ENCODE measurements at regions not wholly inside any gene's neighbourhood (a gene's known extent, or its start where the extent isn't known, plus 50 kb on each side); places are given as distances from the start of the nearest gene placed in this dataset.
"Not testable (repeated sequence)": the region's sequence is repeated elsewhere in the genome, so short reads cannot be mapped to it uniquely, and the experiment has no call there.

DNA sequence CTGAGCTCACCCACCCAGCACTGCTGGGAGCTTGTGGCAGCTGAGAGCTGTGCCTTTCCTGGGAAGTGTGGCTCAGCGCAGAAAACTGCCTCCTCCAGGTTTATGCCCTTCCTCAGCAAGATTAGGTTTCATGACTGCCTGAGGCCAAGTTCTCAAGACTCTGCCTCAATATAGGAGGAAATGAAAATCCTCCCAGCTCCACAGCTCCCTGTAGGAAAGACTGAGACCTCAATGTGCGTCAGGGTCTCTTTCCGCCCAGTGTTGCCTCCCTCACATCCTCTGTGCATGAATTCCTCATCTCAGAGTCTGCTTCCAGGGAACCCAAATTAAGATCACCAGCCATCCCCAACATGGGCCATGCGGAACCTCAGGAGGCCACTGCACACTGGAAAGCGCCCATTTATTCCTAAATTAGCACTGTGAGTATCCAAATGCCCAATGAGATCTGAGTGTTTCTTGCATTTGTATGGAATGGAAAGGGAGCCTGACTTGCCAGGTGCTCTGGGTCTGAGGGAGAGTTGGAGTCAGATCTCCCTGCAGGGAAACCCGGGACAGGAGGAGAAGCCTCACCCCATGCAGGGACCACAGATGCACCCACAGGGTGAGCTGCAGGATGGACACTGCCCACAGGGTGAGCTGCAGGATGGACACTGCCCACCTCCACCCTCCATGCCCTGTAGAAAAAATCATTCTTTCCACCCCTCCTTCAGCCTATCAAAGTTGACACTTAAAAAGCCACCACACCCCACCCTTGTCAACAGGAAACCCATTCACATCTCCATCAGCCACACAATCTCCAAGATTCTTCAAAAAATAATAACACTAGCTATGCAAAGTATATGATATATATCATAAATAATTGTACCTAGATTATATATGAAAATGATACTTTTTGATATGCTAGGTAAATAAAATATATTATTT is 97.4 kb upstream of the IGLL5 start:
- Histone ChIP-seq H3K36me3 (ENCODE audit: control insufficient read depth, insufficient read depth, low read length) (no peaks in the 10 kb centered on the region), H3K27me3 (replicated peaks; ENCODE audit: control insufficient read depth, insufficient read depth, low read length) (no peaks in the 10 kb centered on the region), H3K4me3 (replicated peaks; ENCODE audit: low read depth, low read length) (no peak overlapping the region)
- no peak for DNase-seq (ENCODE audit: extremely low read depth, insufficient read length)
- TF ChIP-seq, protein P1, sequence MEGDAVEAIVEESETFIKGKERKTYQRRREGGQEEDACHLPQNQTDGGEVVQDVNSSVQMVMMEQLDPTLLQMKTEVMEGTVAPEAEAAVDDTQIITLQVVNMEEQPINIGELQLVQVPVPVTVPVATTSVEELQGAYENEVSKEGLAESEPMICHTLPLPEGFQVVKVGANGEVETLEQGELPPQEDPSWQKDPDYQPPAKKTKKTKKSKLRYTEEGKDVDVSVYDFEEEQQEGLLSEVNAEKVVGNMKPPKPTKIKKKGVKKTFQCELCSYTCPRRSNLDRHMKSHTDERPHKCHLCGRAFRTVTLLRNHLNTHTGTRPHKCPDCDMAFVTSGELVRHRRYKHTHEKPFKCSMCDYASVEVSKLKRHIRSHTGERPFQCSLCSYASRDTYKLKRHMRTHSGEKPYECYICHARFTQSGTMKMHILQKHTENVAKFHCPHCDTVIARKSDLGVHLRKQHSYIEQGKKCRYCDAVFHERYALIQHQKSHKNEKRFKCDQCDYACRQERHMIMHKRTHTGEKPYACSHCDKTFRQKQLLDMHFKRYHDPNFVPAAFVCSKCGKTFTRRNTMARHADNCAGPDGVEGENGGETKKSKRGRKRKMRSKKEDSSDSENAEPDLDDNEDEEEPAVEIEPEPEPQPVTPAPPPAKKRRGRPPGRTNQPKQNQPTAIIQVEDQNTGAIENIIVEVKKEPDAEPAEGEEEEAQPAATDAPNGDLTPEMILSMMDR (IDR thresholded peaks at IDR 0.05; ENCODE audit: insufficient read depth, low read length, poor library complexity, severe bottlenecking) = no peak

DNA sequence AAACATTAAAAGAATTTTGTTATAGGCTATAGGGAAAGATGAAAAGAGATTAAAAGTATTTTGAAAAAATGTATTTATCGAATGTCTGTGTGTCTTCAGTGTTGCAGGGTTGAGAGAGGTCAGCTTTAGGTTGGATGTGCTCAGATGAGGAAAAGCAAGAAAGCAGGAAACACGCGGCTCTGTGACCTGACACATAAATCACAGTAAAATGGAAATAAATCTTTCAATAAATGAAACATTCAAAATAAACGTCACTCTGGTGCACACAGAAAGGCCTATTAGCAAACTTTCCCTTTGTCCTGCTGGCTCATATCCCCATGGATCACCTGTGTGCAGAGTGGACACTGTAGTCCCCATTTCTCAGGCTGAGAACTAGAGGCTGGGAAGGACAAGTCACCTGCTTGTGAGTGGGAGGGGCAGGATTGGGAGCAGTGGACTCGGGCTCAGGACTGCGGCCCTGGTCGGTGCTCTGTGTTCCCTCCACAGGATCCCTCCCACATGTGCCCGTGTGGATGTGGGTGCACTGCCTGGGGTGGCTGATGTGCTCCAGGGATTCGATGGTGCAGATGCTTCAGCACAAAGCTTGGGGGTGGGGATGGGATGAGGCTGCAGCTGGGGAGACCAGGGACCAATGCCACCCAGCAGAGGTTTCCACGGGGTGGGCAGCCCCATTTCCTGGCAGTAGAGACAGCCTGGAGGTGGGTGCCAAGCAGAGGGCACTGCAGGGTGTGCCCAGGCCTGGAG is 96.0 kb upstream of the IGLL5 start:
- no peak overlapping the region for H3K4me3 ChIP-seq (replicated peaks; ENCODE audit: low read depth, low read length)
- DNase-seq (ENCODE audit: extremely low read depth, insufficient read length) = no peak
- no peaks in the 10 kb centered on the region for H3K36me3 ChIP-seq (ENCODE audit: control insufficient read depth, insufficient read depth, low read length)
- no peaks in the 10 kb centered on the region for H3K27me3 ChIP-seq (replicated peaks; ENCODE audit: control insufficient read depth, insufficient read depth, low read length)
- TF ChIP-seq, protein P1 (IDR thresholded peaks at IDR 0.05; ENCODE audit: insufficient read depth, low read length, poor library complexity, severe bottlenecking) = no peak

DNA sequence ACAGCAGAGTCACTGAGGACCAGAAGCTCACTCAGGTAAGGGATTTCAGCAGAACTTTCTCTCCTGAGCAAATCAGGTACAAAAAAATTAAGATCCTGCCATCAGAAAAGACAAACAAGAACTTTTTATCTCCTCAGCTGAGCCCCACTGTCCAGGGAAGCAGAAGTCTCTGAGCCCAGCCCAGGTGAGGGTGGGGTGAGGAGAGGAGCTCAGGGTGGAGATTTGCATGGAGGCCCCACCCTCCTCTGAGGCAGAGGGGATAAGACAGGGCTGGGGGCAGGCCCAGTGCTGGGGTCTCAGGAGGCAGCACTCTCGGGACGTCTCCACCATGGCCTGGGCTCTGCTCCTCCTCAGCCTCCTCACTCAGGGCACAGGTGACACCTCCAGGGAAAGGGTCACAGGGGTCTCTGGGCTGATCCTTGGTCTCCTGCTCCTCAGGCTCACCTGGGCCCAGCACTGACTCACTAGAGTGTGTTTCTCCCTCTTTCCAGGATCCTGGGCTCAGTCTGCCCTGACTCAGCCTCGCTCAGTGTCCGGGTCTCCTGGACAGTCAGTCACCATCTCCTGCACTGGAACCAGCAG is 95.3 kb upstream of the IGLL5 start:
- H3K27me3 ChIP-seq (replicated peaks; ENCODE audit: control insufficient read depth, insufficient read depth, low read length); H3K36me3 ChIP-seq (ENCODE audit: control insufficient read depth, insufficient read depth, low read length): not testable (repeated sequence)

DNA sequence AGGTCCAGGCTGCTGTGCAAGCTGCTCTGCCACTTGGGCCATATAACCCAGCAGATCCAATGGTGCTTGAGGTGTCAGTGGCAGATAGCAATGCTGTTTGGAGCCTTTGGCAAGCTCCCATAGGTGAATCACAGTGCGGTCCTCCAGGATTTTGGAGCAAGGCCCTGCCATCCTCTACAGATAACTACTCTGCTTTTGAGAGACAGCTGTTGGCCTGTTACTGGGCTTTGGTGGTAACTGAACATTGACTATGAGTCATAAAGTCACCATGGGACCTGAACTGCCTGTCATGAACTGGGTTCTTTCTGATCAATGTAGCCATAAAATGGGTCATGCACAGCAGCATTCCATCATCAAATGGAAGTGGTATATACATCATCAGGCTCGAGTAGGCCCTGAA is 92.0 kb upstream of the IGLL5 start:
- not testable (repeated sequence) for H3K27me3 ChIP-seq (replicated peaks; ENCODE audit: control insufficient read depth, insufficient read depth, low read length); H3K4me3 ChIP-seq (replicated peaks; ENCODE audit: low read depth, low read length); H3K36me3 ChIP-seq (ENCODE audit: control insufficient read depth, insufficient read depth, low read length); DNase-seq (ENCODE audit: extremely low read depth, insufficient read length)

More for the DNA sequence above, 95.3 kb upstream of the IGLL5 start:
- DNase-seq (ENCODE audit: extremely low read depth, insufficient read length); H3K4me3 ChIP-seq (replicated peaks; ENCODE audit: low read depth, low read length): not testable (repeated sequence)

DNA sequence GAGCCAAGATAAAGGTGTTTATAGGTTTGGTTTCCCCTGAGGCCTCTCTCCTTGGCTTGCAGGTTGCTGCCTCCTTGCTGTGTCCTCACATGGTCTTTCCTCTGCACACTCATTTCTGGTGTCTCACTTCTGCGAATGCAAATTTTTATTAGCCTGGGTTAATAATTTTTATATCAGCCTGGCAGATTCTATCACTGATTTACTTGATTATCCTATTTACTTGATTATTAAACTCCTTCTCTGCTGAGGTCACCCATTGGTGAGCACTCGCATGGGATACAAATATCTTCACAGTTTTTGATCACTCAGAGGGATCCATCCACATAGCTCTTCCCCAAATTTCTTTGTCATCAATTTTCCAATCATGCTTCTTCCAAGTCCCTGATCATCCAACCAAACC is 90.9 kb upstream of the IGLL5 start:
- TF ChIP-seq, protein P1 (IDR thresholded peaks at IDR 0.05; ENCODE audit: insufficient read depth, low read length, poor library complexity, severe bottlenecking) = no peak
- no peak for DNase-seq (ENCODE audit: extremely low read depth, insufficient read length)
- H3K4me3 ChIP-seq (replicated peaks; ENCODE audit: low read depth, low read length) = no peak overlapping the region
- H3K27me3 ChIP-seq (replicated peaks; ENCODE audit: control insufficient read depth, insufficient read depth, low read length) = no peaks in the 10 kb centered on the region
- H3K36me3 ChIP-seq (ENCODE audit: control insufficient read depth, insufficient read depth, low read length) = no peaks in the 10 kb centered on the region

DNA sequence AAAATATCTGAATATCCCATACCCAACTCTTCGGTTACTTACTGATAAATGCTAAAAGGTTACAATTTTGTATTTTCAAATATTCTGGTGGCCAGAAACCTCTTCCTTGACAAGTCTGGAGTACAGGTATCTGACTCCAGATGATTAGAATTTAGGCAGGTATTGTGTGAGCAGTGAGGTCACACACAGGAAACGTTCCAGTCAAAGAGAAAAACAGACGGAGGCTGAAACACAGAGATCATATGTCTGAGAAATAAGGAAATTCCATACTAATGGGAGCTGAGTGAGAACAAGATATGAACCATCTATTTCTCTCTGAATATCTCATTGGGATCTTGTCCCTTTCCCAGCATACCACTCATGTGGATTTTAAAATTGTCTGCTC is 89.4 kb upstream of the IGLL5 start:
- DNase-seq (ENCODE audit: extremely low read depth, insufficient read length) = no peak

More for the DNA sequence above, 89.4 kb upstream of the IGLL5 start:
- Histone ChIP-seq H3K27me3 (replicated peaks; ENCODE audit: control insufficient read depth, insufficient read depth, low read length) (no peaks in the 10 kb centered on the region), H3K4me3 (replicated peaks; ENCODE audit: low read depth, low read length) (no peak overlapping the region), H3K36me3 (ENCODE audit: control insufficient read depth, insufficient read depth, low read length) (no peaks in the 10 kb centered on the region)
- TF ChIP-seq, protein P1 (IDR thresholded peaks at IDR 0.05; ENCODE audit: insufficient read depth, low read length, poor library complexity, severe bottlenecking) = no peak
